ENCODE measurements at regions not wholly inside any gene's neighbourhood (a gene's known extent, or its start where the extent isn't known, plus 50 kb on each side); places are given as distances from the start of the nearest gene placed in this dataset.

- TF ChIP-seq CTCF (IDR thresholded peaks at IDR 0.05) (no peak), POLR2A (IDR thresholded peaks at IDR 0.05) (no peak)
Measured at GRCh38 chr9:88049677-88050307, 75.5 kb upstream of the CDK20 start.
